Esophagus muscularis mucosa (tissue), 4 donors: ENCODE measurements at regions not wholly inside any gene's neighbourhood (a gene's known extent, or its start where the extent isn't known, plus 50 kb on each side); places are given as distances from the start of the nearest gene placed in this dataset.
"Not testable (repeated sequence)": the region's sequence is repeated elsewhere in the genome, so short reads cannot be mapped to it uniquely, and the experiment has no call there.

Source experiments
- DNase-seq: peaks from one replicate; pipeline ENCODE4 v3.0.0-alpha.2; 2017; ENCODE audit errors: extremely low spot score
- H3K27ac ChIP-seq, 4 donors: fragments of 200-600 bp; sonication (generic); replicated peaks in 1 of 4; 1 replicate in 3 of 4; 2 replicates in 1 of 4; pipeline ENCODE4 v1.5.1; 2016 to 2019; ENCODE audit warnings: mild to moderate bottlenecking in 1 of 4
- H3K27me3 ChIP-seq, 4 donors: fragments of 200-600 bp; sonication (generic); one replicate each; pipeline versions ENCODE4 v1.5.1 to v1.6.0; 2016 to 2019
- H3K36me3 ChIP-seq, 4 donors: fragments of 200-600 bp; sonication (generic); one replicate each; pipeline ENCODE4 v1.5.1; 2016 to 2019
- H3K4me1 ChIP-seq, 4 donors: fragments of 200-600 bp; sonication (generic); one replicate each; pipeline ENCODE4 v1.5.1; 2016 to 2019
- H3K4me3 ChIP-seq, 4 donors: fragments of 200-600 bp; sonication (generic); 1 replicate in 2 of 4; 2 replicates in 2 of 4; pipeline ENCODE4 v1.5.1; 2016 to 2019; ENCODE audit warnings: mild to moderate bottlenecking in 4 of 4, moderate library complexity in 1 of 4
- H3K9me3 ChIP-seq, 4 donors: fragments of 200-600 bp; sonication (generic); 1 replicate in 3 of 4; 2 replicates in 1 of 4; pipeline ENCODE4 v1.5.1; 2016 to 2019
- EP300 ChIP-seq: sonication (generic); formaldehyde crosslinking; IDR thresholded peaks from one replicate; pipeline ENCODE4 v1.6.1; 2017; ENCODE audit warnings: antibody characterized with exemption
- POLR2A ChIP-seq: fragments of 450-650 bp; IDR thresholded peaks from one replicate; pipeline ENCODE4 v1.6.1; 2017; ENCODE audit warnings: antibody characterized with exemption, moderate library complexity, mild to moderate bottlenecking, low read depth
- POLR2AphosphoS5 ChIP-seq, 2 donors: sonication (generic); formaldehyde crosslinking; IDR thresholded peaks; one replicate each; pipeline ENCODE4 v1.6.1; 2017; ENCODE audit warnings: antibody characterized with exemption in 2 of 2
- WGBS: methylation state at CpG from one replicate; pipeline ENCODE4 v1.1.5; 2018; 5-methylcytosine and 5-hydroxymethylcytosine counted together
- intact Hi-C: fragments of 100-400 bp; cut with DNase I; formaldehyde crosslinking; loops from one replicate; pipeline ENCODE4 v1.15.1; 2023
- TF ChIP-seq, protein P1 (sequence below), 3 experiments: fragments of 200-600 bp in 2 of 3; fragments of 450-650 bp in 1 of 3; sonication (generic) in 2 of 3; IDR thresholded peaks; one replicate each; pipeline ENCODE4 v1.5.1; 2017 to 2019; ENCODE audit warnings: antibody characterized with exemption in 3 of 3, mild to moderate bottlenecking in 2 of 3, moderate library complexity in 1 of 3

GRCh38 chr19:56978023-56978565 lies 137.6 kb upstream of the PEG3 start:
- DNase-seq, result no peak
- H3K27me3 ChIP-seq, result peaks cover 0 to 25% (median 0%) of the 10 kb centered on the region in 4 donors
- TF ChIP-seq POLR2A, result no peak
- TF ChIP-seq, protein P1, sequence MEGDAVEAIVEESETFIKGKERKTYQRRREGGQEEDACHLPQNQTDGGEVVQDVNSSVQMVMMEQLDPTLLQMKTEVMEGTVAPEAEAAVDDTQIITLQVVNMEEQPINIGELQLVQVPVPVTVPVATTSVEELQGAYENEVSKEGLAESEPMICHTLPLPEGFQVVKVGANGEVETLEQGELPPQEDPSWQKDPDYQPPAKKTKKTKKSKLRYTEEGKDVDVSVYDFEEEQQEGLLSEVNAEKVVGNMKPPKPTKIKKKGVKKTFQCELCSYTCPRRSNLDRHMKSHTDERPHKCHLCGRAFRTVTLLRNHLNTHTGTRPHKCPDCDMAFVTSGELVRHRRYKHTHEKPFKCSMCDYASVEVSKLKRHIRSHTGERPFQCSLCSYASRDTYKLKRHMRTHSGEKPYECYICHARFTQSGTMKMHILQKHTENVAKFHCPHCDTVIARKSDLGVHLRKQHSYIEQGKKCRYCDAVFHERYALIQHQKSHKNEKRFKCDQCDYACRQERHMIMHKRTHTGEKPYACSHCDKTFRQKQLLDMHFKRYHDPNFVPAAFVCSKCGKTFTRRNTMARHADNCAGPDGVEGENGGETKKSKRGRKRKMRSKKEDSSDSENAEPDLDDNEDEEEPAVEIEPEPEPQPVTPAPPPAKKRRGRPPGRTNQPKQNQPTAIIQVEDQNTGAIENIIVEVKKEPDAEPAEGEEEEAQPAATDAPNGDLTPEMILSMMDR (IDR thresholded peaks at IDR 0.05), result no peak
- no peak for TF ChIP-seq POLR2AphosphoS5 (IDR thresholded peaks at IDR 0.05)
- no peak for TF ChIP-seq EP300
- peaks cover 0 to 11% (median 0%) of the 10 kb centered on the region in 4 donors for H3K9me3 ChIP-seq
- no peak overlapping the region for H3K27ac ChIP-seq
- H3K4me1 ChIP-seq, result no peaks in the 10 kb centered on the region
- intact Hi-C loops, result no loop called here
- H3K4me3 ChIP-seq, result no peak overlapping the region
- 71% methylated on average over 20 of the region's 20 CpGs for WGBS
- no peaks in the 10 kb centered on the region for H3K36me3 ChIP-seq

DNA sequence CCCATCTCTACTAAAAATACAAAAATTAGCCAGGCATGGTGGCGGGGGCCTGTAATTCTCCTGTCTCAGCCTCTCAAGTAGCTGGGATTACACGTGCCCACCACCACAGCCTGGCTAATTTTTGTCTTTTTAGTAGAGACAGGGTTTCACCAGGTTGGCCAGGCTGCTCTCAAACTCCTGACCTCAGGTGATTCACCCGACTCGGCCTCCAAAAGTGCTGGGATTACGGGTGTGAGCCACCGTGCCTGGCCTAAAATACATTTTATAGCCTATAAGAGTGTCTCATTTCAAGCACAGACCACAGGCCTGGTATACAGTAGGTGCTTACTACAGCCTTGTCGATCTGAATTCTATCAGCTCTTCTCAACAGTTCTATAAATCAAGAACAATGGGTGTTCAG lies 139.5 kb upstream of the USP29 start:
- Histone ChIP-seq H3K9me3 (peaks cover 0 to 16% (median 6%) of the 10 kb centered on the region in 4 donors), H3K27me3 (peaks cover 0 to 18% (median 0%) of the 10 kb centered on the region in 4 donors)
- WGBS, result 92% methylated on average over 7 of the region's 7 CpGs
- H3K36me3 ChIP-seq, H3K4me1 ChIP-seq, intact Hi-C loops, DNase-seq, H3K27ac ChIP-seq, H3K4me3 ChIP-seq: not testable (repeated sequence)

DNA sequence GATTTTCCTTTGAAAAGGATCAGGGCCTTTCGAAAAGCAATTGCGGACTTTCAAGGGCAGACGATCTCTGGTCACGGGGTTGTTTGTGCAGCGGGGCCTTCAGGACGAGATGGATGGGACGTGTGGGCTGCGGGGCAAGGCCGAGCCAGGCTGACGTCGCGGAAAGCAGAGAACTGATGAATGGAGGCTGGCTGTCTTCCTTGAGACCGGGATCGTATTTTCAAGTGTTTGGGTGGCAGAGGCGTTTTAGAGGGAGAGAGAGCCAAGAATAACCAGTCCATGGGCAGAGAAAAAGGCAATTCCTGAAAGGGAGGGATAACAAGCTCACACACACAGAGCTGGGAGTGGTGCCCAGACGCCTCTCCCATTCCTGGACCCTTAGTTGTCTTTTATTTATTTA lies 138.9 kb upstream of the USP29 start:
- WGBS, result 44% methylated on average over 16 of the region's 16 CpGs
- no peak for DNase-seq
- Histone ChIP-seq H3K36me3 (no peaks in the 10 kb centered on the region), H3K27me3 (peaks cover 0 to 18% (median 0%) of the 10 kb centered on the region in 4 donors), H3K9me3 (peaks cover 0 to 17% (median 7%) of the 10 kb centered on the region in 4 donors), H3K27ac (no peak overlapping the region), H3K4me1 (no peaks in the 10 kb centered on the region), H3K4me3 (no peak overlapping the region)
- TF ChIP-seq, protein P1 (IDR thresholded peaks at IDR 0.05), result no peak
- TF ChIP-seq EP300 (no peak), POLR2A (no peak), POLR2AphosphoS5 (IDR thresholded peaks at IDR 0.05) (no peak)
- intact Hi-C loops, result no loop called here

- peaks cover 0 to 22% (median 7%) of the 10 kb centered on the region in 4 donors for H3K9me3 ChIP-seq
- H3K36me3 ChIP-seq, H3K4me3 ChIP-seq, H3K27ac ChIP-seq, DNase-seq, H3K4me1 ChIP-seq, intact Hi-C loops: not testable (repeated sequence)
- 87% methylated on average over 10 of the region's 10 CpGs for WGBS
- peaks cover 0 to 20% (median 0%) of the 10 kb centered on the region in 4 donors for H3K27me3 ChIP-seq
Observed at GRCh38 chr19:56981440-56981839, 138.3 kb upstream of the USP29 start.

DNA sequence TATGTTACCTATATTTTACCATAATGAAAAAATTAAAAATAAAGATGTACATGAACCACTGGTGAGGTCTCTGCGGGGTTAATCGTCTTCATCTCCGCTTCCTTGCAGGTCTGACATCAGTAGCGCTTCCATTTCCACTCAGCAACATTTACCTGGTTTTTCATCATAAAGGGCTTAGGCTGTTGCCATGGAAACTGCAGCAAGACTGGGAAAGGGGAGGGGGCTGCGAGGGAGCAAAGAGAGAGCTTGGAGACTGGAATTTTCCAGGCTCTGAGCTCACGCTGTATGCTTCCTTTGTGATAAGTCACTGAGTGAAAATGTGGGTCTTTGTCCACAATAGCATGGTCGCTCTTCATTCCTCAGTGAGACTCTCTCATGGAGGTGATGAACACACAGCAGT lies 136.6 kb upstream of the USP29 start:
- H3K9me3 ChIP-seq, result peaks cover 0 to 24% (median 7%) of the 10 kb centered on the region in 4 donors
- TF ChIP-seq POLR2AphosphoS5 (IDR thresholded peaks at IDR 0.05), result no peak
- TF ChIP-seq, protein P1 (IDR thresholded peaks at IDR 0.05), result no peak
- TF ChIP-seq EP300, result no peak
- no peak for TF ChIP-seq POLR2A
- H3K27me3 ChIP-seq, result peaks cover 0 to 15% (median 0%) of the 10 kb centered on the region in 4 donors
- intact Hi-C loops, result no loop called here
- H3K4me1 ChIP-seq, result no peaks in the 10 kb centered on the region
- H3K27ac ChIP-seq, result no peak overlapping the region
- whole genome bisulfite sequencing, result 54% methylated on average over 7 of the region's 7 CpGs
- DNase-seq, result no peak
- H3K36me3 ChIP-seq, result no peaks in the 10 kb centered on the region
- H3K4me3 ChIP-seq, result no peak overlapping the region

DNA sequence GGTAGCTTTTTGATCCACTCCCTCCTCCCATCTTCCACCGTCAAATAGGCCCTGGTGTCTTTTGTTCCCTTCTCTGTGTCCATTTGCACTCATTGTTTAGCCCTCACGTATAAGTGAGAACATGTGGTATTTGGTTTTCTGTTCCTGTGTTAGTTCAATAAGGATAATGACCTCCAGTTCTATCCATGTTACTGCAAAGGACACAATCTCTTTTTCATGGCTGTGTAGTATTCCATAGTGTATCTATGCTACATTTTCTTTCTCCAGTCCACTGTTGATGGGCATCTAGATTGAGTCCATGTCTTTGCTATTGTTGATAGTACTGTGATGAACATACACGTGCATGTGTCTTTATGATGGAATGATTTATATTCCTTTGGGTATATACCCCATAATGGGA lies 136.0 kb upstream of the USP29 start:
- no peak overlapping the region for H3K4me3 ChIP-seq
- intact Hi-C loops, result no loop called here
- H3K27ac ChIP-seq, result no peak overlapping the region
- H3K4me1 ChIP-seq, result no peaks in the 10 kb centered on the region
- peaks cover 0 to 23% (median 7%) of the 10 kb centered on the region in 4 donors for H3K9me3 ChIP-seq
- H3K36me3 ChIP-seq, result no peaks in the 10 kb centered on the region
- 84% methylated on average over 3 of the region's 3 CpGs for WGBS
- H3K27me3 ChIP-seq, result peaks cover 0 to 15% (median 0%) of the 10 kb centered on the region in 4 donors
- DNase-seq, result no peak
- no peak for TF ChIP-seq POLR2A
- TF ChIP-seq EP300, result no peak
- TF ChIP-seq, protein P1 (IDR thresholded peaks at IDR 0.05), result no peak
